GM12891 (cell line): ENCODE measurements at regions not wholly inside any gene's neighbourhood (a gene's known extent, or its start where the extent isn't known, plus 50 kb on each side); places are given as distances from the start of the nearest gene placed in this dataset.
"Not testable (repeated sequence)": the region's sequence is repeated elsewhere in the genome, so short reads cannot be mapped to it uniquely, and the experiment has no call there.

ENCODE experiments used
- DNase-seq: peaks from one replicate; pipeline ENCODE4 v3.0.0; 2011; ENCODE audit warnings: low spot score; ENCODE audit not compliant: insufficient read length
- FAIRE-seq: peaks from 2 replicates; lab custom pipeline; 2011; peaks lifted over from hg19 to GRCh38; lab: Jason Lieb, UNC
- PAX5 ChIP-seq: IDR thresholded peaks from 2 replicates; pipeline ENCODE4 v1.6.1; 2011; ENCODE audit warnings: low read length, moderate library complexity, mild to moderate bottlenecking; ENCODE audit not compliant: insufficient read depth, severe bottlenecking
- POLR2A ChIP-seq: IDR thresholded peaks from 2 replicates; pipeline ENCODE4 v1.6.1; 2011; ENCODE audit warnings: low read depth, low read length, control low read depth
- POLR2AphosphoS5 ChIP-seq: IDR thresholded peaks from 2 replicates; pipeline ENCODE4 v1.6.1; 2011; ENCODE audit warnings: low read depth, low read length, control low read depth
- POU2F2 ChIP-seq: IDR thresholded peaks from 2 replicates; pipeline ENCODE4 v1.6.1; 2011; ENCODE audit warnings: low read depth, mild to moderate bottlenecking, control low read depth, low read length, moderate library complexity
- SPI1 ChIP-seq: IDR thresholded peaks from 2 replicates; pipeline ENCODE4 v1.6.1; 2011; ENCODE audit warnings: low read depth, low read length, control low read depth
- TAF1 ChIP-seq: IDR thresholded peaks from 2 replicates; pipeline ENCODE4 v1.6.1; 2011; ENCODE audit warnings: low read depth, low read length, control low read depth

- FAIRE-seq (no peak), DNase-seq (no peak)
- TF ChIP-seq PAX5 (no peak), POLR2AphosphoS5 (no peak), POU2F2 (no peak), POLR2A (no peak), TAF1 (no peak), SPI1 (no peak)
Measured at GRCh38 chr2:187679454-187679853, 125.2 kb upstream of the TFPI start.

GRCh38 chr2:187684174-187684573 is 129.9 kb upstream of the TFPI start:
- DNase-seq = no peak
- TF ChIP-seq POLR2AphosphoS5 (no peak), TAF1 (no peak), PAX5 (no peak), POU2F2 (no peak), POLR2A (no peak), SPI1 (no peak)
- no peak for FAIRE-seq

GRCh38 chr2:187686416-187687024 is 132.3 kb upstream of the TFPI start:
- FAIRE-seq (no peak), DNase-seq (no peak)
- TF ChIP-seq SPI1 (no peak), POLR2AphosphoS5 (no peak), PAX5 (no peak), TAF1 (no peak), POLR2A (no peak), POU2F2 (no peak)

GRCh38 chr2:187687585-187687984 is 133.3 kb upstream of the TFPI start:
- FAIRE-seq (no peak), DNase-seq (no peak)
- no peak for TF ChIP-seq TAF1
- no peak for TF ChIP-seq POLR2AphosphoS5

- FAIRE-seq (no peak), DNase-seq (no peak)
- TF ChIP-seq PAX5 = no peak
Measured at GRCh38 chr2:187689372-187689771, 135.1 kb upstream of the TFPI start.

GRCh38 chr2:187693923-187694322 is 139.7 kb upstream of the TFPI start:
- TF ChIP-seq POLR2AphosphoS5 (no peak), PAX5 (no peak)
- DNase-seq (no peak), FAIRE-seq (no peak)

GRCh38 chr2:187696644-187697043 is 142.4 kb upstream of the TFPI start:
- not testable (repeated sequence) for DNase-seq, FAIRE-seq

GRCh38 chr2:187698374-187699110 is 144.3 kb upstream of the TFPI start:
- TF ChIP-seq PAX5 (no peak), POU2F2 (no peak), TAF1 (no peak), POLR2A (no peak), SPI1 (no peak), POLR2AphosphoS5 (no peak)
- FAIRE-seq (no peak), DNase-seq (no peak)

- DNase-seq = no peak
- no peak for FAIRE-seq
- TF ChIP-seq SPI1 = no peak
- TF ChIP-seq POLR2A = no peak
- TF ChIP-seq TAF1 = no peak
- no peak for TF ChIP-seq PAX5
- TF ChIP-seq POLR2AphosphoS5 = no peak
- no peak for TF ChIP-seq POU2F2
Measured at GRCh38 chr2:187702157-187702556, 147.9 kb upstream of the TFPI start.

DNA sequence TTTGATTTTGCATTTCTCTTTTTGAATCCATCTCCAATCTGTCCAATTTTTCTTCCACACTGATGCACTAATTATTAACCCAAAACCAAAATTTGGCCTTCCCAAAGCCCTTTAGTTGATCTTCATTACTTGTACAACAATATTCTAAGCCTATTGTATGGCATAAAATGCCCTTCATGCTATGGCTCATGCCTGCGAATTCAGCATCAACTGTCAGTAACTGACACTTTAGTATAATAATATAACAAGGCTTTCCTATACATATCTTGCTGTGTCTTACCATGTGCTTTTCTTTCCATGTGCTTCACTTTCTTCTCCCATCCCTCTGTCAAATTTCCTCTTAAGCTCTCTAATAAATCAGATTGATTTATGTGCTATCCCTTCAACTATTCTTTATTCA is 154.0 kb upstream of the TFPI start:
- FAIRE-seq = no peak
- no peak for DNase-seq
- no peak for TF ChIP-seq POU2F2
- TF ChIP-seq PAX5 = no peak
